NCI-H510A treated with DMSO at 0.1 percent for 48 hours (cell line): ENCODE measurements at regions not wholly inside any gene's neighbourhood (a gene's known extent, or its start where the extent isn't known, plus 50 kb on each side); places are given as distances from the start of the nearest gene placed in this dataset.
"Not testable (repeated sequence)": the region's sequence is repeated elsewhere in the genome, so short reads cannot be mapped to it uniquely, and the experiment has no call there.

Experiments used
- DNase-seq: peaks from one replicate; lab custom pipeline; 2025; lab: John Stamatoyannopoulos, UW

DNA sequence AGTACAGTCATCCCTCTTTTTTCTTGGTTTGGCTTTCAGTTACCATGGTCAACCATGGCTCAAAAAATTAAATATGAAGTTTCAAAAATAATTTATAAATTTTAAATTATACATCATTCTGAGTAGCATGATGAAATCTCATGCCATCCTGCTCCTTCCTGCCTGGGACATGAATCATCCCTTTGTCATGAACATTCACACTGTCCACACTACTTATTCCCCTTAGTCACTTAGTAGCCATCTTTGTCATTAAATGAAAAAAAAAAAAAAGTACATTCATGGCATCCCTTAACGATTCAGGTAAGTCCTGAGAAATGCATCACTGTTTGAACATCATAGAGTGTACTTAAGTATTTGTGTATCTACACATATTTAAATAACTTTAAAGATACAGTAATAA is 1046.3 kb downstream of the ROBO2 start:
- DNase-seq, result no peak

DNA sequence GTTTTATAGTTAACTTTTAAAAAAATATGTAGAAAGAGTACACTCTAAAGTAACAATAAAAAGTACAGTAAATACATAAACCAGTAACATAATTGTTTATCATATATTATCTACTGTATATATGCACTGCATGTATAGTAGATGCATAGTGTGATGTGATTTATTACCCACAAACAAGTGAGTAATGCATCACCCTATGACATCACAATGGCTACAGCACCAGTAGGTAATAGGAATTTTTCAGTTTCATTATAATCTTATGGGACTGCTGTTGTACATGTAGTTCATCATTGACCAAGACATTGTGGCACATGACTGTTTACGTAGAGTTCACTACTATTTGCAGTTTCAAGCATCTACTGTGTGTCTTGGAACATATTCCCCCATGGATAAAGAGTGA is 1047.2 kb downstream of the ROBO2 start:
- DNase-seq, result no peak

DNA sequence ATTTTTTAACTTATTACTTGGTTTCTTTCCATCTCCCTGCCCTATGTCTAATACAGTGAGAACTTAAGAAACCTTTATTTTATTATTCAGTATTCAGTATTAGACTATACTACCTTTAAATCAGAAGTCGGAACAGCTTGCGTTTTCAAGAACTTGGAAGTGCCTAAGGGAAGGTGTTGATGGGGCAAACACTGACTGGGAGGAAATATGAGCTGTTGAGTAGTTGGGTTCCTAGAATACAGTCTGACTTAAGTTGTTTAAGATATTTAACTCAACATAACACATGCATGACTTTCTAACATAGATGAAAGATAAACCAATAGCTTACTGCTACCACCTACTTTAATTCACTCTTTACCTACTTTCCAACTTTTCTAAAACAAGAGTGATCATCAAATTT is 1048.1 kb downstream of the ROBO2 start:
- DNase-seq, result no peak

DNA sequence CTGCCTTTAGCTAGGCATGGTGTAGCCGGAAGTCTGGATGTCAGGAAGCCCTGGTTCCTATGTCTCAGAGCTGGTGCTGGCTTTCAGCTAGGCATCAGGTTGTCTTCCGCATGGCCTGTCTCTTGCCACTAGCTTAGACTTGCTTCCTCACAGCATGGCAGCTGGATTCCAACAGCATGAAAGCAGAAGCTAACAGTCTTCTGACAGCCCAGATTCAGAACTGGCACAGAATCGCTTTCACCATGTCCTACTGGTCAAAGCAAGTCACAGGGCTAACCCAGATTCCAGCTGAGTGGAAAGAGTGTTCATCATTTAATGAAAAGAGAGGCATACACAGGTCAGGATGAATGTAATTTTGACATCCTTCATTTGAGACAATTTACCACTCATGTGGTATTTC is 1050.5 kb downstream of the ROBO2 start:
- no peak for DNase-seq

DNA sequence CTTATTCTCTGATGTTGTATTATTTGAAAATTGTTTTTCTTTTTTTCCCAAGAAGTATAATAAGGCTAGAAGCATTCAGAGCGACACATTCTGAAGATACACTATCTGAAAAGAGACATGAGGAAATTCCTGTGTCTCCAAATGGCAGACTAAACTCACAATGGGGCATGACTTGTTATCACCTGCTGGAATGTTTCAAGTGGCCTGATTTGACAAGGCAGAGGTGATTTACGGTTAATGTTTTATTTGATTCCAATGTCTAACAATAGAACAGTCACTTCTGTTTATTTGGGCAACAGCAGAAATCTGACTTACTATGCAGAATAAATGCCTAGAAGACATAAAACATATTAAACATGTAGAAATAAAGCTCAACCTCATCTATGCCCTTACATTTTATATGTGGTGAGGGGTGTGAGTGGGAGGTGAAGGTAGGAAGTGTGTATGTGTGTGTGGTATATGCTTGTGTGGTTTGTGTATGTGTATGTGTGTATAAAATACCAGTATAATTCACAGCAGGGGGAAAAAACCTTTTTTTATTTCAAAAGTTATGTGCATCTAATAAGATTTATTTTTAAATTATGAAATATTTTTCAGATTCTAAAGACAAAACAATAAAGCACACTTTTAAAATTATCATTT is 1051.7 kb downstream of the ROBO2 start:
- DNase-seq, result peak; percentile 1

DNA sequence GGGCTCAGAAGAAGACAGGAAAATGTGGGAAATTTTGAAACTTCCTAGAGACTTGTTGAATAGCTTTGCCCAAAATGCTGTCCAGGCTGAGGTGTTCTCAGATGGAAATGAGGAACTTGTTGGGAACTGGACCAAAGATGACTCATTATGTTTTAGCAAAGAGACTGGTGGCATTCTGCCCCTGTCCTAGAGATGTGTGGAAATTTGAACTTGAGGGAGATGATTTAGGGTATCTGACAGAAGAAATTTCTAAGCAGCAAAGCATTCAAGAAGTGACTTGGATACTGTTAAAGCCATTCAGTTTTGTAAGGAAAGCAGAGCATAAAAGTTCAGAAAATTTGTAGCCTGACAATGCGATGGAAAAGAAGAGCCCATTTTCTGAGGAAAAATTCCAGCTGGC is 1052.7 kb downstream of the ROBO2 start:
- not testable (repeated sequence) for DNase-seq

DNA sequence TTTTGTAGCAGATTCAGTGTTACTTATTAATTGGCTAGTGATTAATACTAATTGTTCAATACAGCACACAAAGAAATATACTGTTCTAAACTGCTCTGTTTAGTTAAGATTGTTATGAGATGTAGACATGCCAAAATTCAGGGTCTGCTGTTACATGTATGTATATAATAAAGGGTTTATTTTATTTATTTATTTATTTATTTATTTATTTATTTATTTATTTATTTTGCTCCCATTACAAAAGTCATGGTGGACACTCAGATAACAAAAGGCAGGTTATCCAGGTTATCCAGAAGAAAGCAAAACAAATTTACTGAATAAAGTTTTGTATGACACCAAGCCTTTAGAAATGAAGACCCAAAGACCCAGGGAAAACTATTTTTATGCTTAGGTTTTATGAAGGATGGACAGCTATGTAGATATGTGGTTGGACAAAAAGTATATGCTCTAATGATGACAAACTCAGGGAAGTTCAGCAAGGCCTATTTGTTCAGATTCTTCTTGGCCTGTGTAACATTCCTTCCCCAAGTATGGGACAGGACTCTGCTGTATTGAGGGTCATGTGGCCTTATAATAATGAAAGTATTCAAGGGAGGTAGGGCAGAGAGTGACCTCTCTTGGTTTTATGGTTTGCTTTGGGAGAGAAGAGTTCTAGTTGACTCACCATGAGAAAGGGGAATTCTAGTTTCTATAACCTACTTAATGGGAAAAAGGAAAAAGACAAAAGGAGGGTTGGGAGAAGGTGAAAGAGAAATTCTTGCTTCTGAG is 1056.8 kb downstream of the ROBO2 start:
- no peak for DNase-seq

DNA sequence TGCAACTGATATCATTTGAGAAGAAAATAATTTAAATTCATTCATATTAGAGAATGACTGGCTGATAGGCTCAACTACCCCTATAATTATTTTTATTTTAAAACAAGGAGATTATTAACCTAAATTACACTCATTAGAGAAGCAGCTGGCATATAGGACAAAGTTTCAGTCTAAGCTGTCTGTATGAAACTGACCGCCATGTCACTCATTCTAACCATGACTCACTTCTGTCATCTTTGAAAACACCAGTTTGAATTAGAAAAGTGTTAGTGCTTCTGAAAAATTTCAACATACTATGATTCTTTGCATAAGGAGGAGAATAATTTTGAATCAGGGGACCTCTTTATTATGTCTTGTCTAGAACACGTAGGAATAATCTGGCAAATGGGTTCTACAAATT is 1058.5 kb downstream of the ROBO2 start:
- no peak for DNase-seq

DNA sequence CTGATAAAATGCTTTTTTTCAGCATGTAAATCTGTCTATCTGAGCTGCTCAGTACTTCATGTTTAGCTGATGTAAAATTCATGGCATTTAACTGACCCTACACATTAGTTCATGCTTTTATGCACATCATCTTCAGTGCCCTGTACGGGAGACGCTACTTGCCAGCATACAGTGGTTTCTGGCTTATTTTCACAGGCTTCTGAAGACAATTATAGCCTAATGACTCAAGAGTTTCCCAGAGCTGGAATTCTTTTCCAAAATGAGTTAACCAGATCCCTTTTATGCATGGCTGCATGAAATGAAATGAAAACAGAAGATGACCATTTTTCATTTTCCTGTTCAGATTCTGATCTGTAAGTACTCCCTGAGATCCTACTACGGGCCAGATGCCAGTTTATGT is 1061.5 kb downstream of the ROBO2 start:
- DNase-seq, result no peak

DNA sequence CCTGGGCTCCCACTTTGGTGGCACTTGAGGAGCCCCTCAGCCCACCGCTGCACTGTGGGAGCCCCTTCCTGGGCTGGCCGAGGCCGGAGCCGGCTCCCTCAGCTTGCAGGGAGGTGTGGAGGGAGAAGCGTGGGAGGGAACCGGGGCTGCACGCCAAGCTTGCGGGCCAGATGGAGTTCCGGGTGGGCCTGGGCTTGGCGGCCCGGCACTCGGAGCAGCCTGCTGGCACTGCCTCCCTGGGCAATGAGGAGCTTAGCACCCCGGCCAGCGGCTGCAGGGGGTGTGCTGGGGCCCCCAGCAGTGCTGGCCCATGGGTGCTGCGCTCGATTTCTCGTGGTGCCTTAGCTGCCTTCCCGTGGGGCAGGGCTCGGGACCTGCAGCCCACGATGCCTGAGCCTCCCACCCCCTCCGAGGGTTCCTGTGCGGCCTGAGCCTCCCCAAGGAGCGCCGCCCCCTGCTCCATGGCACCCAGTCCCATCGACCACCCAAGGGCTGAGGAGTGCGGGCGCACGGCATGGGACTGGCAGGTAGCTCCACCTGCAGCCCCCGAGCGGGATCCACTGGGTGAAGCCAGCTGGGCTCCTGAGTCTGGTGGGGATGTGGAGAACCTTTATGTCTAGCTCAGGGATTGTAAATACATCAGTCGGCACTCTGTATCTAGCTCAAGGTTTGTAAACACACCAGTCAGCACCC is 1068.5 kb downstream of the ROBO2 start:
- DNase-seq, result not testable (repeated sequence)

DNA sequence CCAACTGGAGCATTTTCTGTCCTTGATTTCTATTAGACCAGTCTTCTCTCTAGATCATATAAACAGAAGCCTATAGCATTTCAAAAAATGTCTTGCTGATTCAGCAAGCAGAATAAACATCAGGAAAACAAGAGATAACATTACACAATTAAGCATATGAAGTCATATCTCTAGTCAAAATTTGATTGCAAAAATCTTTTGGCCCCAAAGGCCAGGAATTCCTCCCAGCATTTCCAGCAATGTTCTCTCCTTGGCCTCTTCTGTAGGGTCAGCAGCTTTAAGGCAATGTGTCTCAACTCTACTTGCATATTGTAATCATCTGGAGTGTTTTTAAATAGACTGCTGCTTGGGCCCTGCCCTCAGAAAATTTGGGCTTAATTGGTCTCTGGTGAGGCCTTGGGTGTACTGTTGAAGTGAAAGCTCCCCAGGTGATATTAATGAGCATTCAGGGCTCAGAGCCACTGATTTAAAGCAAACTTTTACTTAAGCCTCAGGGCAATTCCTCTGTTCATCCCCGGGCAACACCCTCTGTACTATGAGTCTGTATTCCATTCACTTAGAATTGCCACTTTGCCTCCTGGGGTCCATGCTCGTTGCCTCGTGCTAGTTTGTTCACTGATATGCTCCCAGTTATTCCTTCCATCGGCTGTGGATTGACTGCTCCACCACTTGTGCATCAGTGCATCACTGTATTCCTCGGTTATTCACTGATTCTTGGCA is 1072.6 kb downstream of the ROBO2 start:
- no peak for DNase-seq

DNA sequence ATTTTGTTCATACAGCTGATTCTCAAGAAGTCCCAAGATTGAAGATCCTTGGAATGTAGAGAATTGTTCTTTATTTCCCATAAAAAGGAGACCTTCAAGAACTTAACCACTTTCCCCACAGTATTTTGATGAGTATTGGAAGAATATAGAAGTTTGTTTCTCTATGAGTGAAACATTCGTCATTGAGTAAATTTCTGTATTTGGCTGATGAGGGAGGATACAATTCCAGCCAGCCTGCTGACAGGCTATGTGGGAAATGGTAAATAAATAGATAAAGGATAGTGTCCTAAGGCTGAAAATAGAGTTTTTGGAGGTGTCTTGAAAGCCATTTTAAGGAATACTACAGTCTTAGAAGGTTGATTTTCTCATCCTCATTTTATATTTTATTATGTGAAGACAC is 1076.1 kb downstream of the ROBO2 start:
- no peak for DNase-seq

DNA sequence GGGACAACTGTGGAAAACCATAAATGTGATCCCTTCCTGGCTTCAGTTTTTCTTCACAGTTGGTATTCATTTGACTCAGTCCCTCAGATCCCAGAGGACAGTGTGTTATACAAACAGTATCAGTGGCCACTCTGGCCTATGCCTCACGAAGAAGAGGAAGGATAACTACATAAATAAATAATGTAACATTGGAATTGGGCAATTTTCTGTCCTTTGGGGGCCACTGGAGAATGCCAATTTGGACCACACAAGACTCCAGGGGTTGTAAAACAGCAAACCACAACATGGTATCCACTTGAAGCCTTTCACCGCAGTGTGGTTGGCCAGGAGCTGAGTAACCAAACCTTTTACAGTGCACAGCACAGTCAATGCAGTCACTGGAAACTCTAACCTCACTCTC is 1077.0 kb downstream of the ROBO2 start:
- no peak for DNase-seq

DNA sequence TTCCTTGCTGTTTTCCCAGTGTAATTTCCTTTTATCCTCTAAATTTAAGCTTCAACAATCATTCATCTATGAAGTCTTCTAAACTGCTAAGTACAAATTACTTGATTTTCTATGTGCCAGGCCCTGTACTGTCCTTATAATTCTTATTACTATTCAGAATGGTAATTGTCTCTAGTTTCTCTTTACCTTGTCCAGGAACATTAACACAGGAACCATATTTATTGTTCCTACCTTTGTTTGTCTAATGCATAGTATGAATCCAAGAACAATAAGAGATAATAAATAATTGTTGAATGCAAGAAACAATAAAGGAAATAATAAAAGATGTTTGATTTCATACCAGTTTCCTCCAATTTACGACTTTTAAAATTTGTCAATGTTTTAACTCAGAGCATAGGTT is 1083.2 kb downstream of the ROBO2 start:
- DNase-seq, result no peak

DNA sequence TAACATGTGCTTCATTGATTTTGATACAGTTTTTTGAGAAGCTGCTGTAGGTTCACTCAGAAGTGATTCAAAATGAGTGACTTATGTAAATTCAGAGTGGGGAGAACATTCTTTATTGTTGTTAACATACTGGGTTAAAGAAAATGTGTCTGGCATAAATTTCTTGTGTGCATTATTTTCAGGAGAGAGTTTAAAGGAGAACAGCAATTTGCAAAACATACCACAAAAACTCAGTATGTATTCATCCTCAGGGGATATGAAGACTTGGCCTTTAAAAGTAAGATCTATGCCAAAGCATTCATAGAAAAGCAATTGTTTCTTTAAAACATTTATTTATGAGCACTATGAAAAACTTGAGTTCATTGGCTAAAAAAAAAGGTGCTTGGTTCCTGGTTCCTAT is 1089.8 kb downstream of the ROBO2 start:
- DNase-seq, result no peak

DNA sequence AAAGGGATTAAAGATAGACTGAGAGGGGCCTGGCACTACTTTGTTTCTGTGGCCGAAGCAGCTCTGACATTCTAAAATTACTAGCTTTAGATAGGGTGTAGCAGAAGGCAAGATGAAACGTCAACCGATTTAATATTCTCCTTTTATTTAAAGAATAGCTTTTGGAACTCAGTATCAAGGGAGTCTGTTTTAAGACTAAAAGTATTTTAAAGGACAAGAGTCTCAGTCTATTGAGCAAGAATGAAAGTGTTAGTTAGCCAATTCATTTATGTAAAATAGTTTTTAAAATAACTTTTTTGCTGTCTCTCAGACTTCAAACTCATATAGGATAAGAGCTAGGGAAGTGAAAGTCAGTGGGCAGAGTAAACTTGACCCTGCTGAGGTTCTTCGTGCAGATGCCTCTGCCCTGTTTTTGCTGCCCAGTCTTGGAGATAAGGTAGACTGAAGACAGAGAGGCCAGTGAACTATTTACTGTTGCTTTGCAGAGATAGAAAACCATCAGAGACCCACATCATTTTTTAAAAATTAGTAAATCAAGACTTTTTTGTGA is 1090.9 kb downstream of the ROBO2 start:
- no peak for DNase-seq

DNA sequence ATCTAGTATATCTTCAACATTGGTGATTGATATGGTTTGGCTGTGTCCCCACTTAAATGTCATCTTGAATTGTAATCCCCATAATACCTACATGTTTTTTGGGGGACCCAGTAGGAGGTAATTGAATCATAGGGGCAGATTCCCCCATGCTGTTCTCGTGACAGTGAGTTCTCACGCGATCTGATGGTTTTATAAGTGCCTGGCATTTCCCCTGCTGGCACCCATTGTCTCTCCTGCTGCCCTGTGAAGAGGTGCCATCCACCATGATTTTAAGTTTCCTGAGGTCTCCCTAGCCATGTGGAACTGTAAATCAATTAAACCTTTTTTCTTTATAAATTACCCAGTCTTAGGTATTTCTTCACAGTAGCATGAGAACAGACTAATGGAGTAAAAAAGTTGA is 1094.6 kb downstream of the ROBO2 start:
- DNase-seq, result no peak

DNA sequence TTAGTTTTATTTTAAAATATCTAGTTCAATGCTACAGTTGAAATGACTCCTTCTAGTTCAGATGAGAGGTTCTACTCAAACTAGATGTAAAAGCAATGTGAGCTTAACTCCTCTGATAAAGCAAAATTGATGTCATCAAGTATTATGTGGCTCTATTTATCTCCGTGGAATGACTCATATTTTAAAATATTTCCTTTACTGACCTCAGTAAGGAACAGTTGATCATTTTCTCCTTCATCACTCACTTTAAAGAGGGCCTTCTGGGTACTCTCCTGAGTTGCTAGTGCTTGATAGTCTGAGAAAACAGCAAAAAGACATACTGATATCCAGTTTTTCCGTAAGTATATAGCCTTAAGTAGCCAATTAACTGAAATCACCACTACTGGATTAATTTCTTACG is 1099.3 kb downstream of the ROBO2 start:
- no peak for DNase-seq

DNA sequence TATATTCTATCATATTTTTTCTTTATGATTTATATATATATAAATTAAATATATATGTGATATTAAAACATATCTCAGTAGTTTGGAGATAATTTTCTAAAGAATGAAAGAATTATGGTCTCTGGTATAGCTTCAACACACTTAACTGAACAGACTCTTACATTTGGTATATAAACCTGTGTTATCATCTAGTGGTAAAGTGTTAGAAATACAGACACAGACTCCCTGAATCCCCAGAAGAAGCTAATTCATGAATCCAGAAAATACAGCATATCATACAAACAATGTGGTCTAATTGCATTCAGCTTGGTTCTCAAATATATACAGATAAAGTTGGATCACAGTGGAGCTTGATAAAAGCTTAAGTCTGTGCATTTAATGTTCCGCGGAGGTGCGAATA is 1100.4 kb downstream of the ROBO2 start:
- DNase-seq, result no peak

DNA sequence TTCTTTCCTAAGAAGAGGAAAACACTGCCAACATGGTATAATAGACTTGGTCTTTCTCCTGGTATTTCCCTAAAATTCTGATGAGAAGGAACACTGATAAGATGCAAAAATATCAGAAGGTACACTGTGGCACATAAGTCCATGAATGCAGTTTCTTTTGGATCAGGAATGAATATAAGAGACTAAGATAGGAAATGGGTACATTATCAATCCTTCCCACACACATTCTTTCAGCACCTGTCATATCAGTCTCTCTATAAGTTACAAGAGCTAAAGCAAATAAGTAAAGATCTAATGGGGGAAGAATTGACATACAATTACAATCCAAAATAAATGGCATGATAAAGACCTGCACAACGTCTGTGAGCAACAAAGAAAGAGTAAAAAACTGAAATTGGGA is 1101.0 kb downstream of the ROBO2 start:
- DNase-seq, result no peak

DNA sequence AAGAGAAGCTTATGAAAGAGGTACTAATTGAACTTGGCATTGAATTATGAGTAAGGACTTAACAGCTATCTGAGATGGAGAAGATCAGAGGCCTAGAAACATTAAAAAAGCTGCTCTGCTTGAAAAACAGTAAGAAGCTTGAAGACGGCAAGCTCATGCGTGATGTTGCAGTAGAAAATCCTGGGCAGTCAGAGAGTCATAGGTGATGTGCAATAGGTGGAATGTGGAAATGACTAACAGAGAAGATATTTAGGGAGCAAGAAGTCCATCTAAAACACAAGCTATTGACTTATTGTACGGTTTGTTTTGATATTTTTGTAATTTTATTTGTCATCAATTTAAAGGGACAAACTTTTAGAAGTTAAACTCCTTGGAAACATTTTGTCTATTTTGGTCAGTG is 1101.4 kb downstream of the ROBO2 start:
- DNase-seq, result no peak

DNA sequence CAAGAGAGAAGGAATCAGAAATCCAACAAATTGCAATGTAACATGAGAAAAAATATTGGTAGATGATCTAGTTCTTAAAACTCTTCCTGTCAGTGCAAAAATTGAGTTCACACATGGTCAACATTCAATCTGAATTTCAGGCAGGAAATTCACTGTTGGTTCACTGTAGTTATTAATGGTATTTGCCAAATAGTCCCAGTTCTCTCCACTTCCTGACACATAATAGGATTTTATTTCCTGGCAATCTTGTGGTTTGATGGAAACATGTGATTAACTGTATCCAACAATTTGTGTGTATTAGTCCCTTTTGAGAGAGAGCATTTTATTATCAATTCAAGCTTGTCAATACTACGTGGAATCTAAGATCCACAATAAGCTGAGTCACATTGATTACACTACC is 1103.1 kb downstream of the ROBO2 start:
- DNase-seq, result no peak
